ENCODE measurements at regions not wholly inside any gene's neighbourhood (a gene's known extent, or its start where the extent isn't known, plus 50 kb on each side); places are given as distances from the start of the nearest gene placed in this dataset.

DNA sequence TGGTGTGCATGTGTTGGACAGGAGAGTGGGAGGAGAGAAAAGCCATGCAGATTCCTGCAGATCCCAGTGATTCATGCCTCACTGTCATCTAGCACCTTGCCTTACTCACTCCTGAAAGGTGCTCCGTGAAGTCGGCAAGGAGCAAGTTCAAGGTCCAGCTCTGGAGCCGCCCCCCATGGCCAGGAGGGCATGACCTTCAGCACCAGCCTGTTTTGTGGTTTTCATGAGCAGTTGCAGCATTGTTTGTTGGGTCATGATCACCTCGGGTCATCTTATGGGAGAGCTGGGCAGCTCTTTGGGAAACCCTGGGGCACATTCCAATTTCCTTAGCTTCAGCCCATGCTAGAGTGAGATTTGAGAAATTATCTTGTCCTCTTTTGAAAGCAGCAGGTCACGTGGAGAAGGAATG lies 137.5 kb upstream of the IRX3 start:
- DNase-seq (ENCODE audit: insufficient read length, low spot score) = no peak

DNA sequence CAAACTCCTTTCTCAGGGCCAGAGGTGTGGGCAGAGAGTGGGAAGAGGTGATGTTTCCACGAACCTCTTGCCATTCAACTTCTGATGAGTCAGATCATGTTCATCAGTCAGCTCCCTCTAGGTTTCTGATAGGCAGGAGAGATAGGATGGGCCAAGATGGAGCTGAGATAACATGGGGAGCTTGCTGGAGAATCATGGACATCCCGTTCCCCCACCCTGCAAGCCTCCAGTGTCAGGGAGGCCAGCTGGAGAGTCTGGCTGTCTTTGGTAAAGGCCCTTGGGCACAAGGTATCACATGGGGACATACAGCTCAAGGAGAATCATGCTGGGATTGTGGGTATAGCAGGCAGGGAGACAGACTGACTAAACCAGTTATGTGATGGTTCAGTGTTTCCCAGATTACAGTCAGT lies 136.0 kb upstream of the IRX3 start:
- DNase-seq (ENCODE audit: insufficient read length, low spot score) (no peak), FAIRE-seq (no peak)
- TF ChIP-seq, protein P1, sequence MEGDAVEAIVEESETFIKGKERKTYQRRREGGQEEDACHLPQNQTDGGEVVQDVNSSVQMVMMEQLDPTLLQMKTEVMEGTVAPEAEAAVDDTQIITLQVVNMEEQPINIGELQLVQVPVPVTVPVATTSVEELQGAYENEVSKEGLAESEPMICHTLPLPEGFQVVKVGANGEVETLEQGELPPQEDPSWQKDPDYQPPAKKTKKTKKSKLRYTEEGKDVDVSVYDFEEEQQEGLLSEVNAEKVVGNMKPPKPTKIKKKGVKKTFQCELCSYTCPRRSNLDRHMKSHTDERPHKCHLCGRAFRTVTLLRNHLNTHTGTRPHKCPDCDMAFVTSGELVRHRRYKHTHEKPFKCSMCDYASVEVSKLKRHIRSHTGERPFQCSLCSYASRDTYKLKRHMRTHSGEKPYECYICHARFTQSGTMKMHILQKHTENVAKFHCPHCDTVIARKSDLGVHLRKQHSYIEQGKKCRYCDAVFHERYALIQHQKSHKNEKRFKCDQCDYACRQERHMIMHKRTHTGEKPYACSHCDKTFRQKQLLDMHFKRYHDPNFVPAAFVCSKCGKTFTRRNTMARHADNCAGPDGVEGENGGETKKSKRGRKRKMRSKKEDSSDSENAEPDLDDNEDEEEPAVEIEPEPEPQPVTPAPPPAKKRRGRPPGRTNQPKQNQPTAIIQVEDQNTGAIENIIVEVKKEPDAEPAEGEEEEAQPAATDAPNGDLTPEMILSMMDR (IDR thresholded peaks at IDR 0.05; ENCODE audit: insufficient read depth, missing control alignments) = no peak

More for the DNA sequence above, 137.5 kb upstream of the IRX3 start:
- TF ChIP-seq, protein P1 (IDR thresholded peaks at IDR 0.05; ENCODE audit: insufficient read depth, missing control alignments) = no peak
- FAIRE-seq = no peak

DNA sequence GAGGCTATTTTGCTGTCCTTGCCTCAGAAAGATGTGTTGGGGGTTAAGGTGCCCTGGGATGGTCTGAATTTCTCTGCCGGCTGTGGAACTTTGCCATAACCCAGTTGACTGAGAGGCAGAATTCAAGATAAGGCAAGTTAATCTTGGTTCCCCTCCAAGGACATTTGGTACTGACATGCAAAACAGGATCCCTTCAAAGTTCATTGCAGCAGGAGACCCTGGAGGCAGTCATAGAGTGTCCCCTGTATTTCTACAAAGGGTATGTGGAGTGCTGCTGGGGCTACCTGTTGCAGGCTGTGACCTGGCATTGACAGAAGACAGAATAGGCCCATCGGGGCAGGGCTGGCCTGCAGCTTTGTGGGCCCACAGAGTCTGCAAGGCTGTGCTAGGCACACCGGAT lies 135.6 kb upstream of the IRX3 start:
- TF ChIP-seq, protein P1 (IDR thresholded peaks at IDR 0.05; ENCODE audit: insufficient read depth, missing control alignments) = no peak
- DNase-seq (ENCODE audit: insufficient read length, low spot score) (no peak), FAIRE-seq (no peak)

DNA sequence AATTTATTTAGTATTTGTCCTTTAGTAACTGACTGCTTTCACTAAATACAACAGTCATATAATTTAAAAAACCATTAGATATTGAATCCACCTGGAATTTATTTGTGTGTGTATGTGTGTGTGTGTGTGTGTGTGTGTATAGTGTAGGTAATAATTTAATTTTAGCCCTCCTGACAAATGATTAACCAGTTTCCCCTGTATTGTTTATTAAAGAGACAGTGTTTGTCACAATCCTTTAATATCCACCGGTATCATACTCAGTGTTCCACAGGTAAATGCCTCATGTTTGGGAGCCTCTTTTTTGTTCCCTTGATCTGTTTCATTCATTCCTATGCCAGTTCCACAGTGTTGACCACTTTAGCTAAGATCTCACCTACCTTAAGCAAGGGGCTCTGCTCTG lies 134.6 kb upstream of the IRX3 start:
- TF ChIP-seq, protein P1 (IDR thresholded peaks at IDR 0.05; ENCODE audit: insufficient read depth, missing control alignments) = no peak
- FAIRE-seq (no peak), DNase-seq (ENCODE audit: insufficient read length, low spot score) (no peak)

DNA sequence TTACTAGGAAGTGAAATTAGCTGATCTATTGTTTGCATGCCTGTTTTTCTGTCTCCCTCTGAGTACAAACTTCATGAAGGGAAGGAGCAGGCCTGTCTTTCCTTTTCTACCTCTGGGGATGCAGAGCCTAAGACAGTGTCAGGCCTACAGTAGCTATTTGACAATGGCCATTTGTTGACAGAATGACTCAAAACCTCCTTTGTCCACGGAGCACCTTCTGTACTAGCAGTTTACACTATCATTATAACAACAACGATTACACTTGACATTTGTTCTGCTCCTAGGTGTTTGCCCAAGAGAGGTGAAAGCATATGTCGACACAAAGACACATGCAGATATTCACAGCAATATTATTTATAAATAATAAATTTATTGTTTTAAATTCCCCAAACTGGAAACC lies 132.3 kb upstream of the IRX3 start:
- FAIRE-seq (no peak), DNase-seq (ENCODE audit: insufficient read length, low spot score) (no peak)
- TF ChIP-seq, protein P1 (IDR thresholded peaks at IDR 0.05; ENCODE audit: insufficient read depth, missing control alignments) = no peak

DNA sequence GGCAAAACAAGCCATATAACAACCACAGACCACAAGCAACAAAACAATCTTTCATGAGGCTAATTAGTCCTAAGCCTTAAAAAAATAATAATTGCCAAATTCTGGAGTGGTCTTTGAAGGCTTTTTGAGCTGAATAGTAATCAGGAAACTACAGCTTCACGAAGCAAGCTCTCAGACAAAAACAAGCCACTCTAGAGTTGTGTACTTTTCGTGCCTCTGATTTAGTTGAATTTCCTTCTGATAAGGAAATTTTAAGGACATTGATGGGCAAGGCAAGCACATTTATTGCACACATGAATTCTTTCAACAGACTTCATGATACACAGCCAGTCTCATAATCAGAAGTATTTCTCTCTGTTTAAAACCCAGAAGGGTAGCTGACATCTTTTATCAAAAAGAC lies 130.8 kb upstream of the IRX3 start:
- TF ChIP-seq, protein P1 (IDR thresholded peaks at IDR 0.05; ENCODE audit: insufficient read depth, missing control alignments) = no peak
- no peak for DNase-seq (ENCODE audit: insufficient read length, low spot score)
- FAIRE-seq = no peak

DNA sequence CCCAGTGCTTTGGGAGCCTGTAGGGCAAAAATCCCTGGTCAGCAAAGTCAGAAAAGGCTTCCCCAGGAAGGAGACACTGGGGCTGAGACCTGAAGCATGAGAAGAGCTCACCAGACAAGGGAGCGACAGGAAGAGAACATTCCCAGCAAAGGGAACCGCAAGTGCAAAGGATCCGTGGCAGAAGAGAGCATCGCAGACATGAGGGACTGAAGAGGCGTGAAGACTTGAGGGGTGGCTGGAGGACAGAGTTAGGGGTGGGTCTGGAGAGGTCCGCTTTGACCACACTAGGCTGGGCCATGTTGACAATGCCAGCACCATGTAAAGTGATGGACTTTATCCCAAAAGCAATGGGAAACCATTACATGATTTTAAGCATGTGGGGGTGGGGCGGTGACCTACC lies 128.1 kb upstream of the IRX3 start:
- FAIRE-seq = no peak
- TF ChIP-seq, protein P1 (IDR thresholded peaks at IDR 0.05; ENCODE audit: insufficient read depth, missing control alignments) = no peak
- DNase-seq (ENCODE audit: insufficient read length, low spot score) = no peak
